ENCODE measurements at regions not wholly inside any gene's neighbourhood (a gene's known extent, or its start where the extent isn't known, plus 50 kb on each side); places are given as distances from the start of the nearest gene placed in this dataset.

DNA sequence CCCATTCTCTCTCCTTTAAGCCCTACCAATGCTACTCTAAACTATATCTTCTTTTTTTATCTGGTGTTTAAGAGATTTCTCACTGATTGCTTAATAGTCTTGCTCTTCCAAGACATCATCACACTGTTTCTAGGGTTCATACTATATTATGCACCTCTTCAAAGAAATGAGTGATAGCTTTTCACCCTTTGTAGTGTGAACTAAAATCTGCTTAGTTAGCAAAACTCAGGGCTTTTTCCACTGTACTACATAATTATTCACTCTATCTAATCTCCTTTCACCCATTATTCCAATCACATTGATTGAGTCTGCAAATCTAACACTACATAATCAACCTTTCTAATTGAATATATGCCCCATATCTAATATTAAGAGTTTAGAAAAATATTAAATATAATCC is 456.0 kb upstream of the SOX9 start:
- TF ChIP-seq, protein P1, sequence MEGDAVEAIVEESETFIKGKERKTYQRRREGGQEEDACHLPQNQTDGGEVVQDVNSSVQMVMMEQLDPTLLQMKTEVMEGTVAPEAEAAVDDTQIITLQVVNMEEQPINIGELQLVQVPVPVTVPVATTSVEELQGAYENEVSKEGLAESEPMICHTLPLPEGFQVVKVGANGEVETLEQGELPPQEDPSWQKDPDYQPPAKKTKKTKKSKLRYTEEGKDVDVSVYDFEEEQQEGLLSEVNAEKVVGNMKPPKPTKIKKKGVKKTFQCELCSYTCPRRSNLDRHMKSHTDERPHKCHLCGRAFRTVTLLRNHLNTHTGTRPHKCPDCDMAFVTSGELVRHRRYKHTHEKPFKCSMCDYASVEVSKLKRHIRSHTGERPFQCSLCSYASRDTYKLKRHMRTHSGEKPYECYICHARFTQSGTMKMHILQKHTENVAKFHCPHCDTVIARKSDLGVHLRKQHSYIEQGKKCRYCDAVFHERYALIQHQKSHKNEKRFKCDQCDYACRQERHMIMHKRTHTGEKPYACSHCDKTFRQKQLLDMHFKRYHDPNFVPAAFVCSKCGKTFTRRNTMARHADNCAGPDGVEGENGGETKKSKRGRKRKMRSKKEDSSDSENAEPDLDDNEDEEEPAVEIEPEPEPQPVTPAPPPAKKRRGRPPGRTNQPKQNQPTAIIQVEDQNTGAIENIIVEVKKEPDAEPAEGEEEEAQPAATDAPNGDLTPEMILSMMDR (IDR thresholded peaks at IDR 0.05; ENCODE audit: insufficient read depth, low read depth, low read length) = no peak
- DNase-seq (ENCODE audit: low read depth) = no peak
- no peak overlapping the region for H3K4me3 ChIP-seq (ENCODE audit: low read depth, low read length)

- DNase-seq (ENCODE audit: low read depth) = no peak
- TF ChIP-seq, protein P1 (IDR thresholded peaks at IDR 0.05; ENCODE audit: insufficient read depth, low read depth, low read length) = no peak
Observed at GRCh38 chr17:71666047-71666446, 454.8 kb upstream of the SOX9 start.

DNA sequence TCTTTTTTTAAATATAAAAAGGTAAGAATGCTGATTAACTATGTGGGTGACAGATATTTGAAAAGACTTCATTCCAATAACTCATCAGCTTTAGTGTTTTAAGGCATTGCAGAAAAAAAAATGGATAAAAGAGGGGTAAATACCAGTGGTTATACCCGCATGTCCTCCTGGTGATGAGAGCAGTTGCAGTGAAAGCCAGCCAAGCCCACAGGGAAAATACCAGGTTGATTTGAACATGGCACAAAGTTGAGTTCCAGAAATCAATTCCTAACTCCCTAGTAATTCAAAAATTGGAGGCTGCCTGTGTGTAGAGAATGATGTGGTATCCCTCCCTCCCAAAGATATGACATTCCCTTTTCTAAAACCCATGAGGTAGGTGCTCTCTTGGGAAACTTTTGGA is 453.2 kb upstream of the SOX9 start:
- no peak overlapping the region for H3K4me3 ChIP-seq (ENCODE audit: low read depth, low read length)
- no peak for DNase-seq (ENCODE audit: low read depth)
- TF ChIP-seq, protein P1 (IDR thresholded peaks at IDR 0.05; ENCODE audit: insufficient read depth, low read depth, low read length) = no peak

More at GRCh38 chr17:71666047-71666446, 454.8 kb upstream of the SOX9 start:
- H3K4me3 ChIP-seq (ENCODE audit: low read depth, low read length) = no peak overlapping the region

DNA sequence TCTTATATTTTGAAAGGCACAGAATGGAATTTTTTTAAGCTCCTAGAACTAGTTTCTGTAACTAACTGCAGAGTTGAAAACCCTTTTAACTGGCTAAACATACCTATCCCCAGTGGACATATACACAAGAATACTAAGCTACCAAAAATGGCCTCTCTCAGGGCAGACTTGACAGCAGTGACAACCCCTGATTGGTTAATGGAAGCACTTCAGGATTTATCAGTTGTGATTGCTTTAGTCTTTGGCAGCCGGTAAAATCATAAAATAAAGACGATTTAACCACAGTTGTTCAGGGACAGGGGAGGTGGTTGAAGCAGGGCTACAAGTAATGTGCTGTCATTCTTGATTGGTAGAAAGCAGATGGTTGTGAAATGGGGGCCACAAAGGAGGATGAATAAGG is 452.0 kb upstream of the SOX9 start:
- no peak overlapping the region for H3K4me3 ChIP-seq (ENCODE audit: low read depth, low read length)
- no peak for DNase-seq (ENCODE audit: low read depth)
- TF ChIP-seq, protein P1 (IDR thresholded peaks at IDR 0.05; ENCODE audit: insufficient read depth, low read depth, low read length) = no peak

DNA sequence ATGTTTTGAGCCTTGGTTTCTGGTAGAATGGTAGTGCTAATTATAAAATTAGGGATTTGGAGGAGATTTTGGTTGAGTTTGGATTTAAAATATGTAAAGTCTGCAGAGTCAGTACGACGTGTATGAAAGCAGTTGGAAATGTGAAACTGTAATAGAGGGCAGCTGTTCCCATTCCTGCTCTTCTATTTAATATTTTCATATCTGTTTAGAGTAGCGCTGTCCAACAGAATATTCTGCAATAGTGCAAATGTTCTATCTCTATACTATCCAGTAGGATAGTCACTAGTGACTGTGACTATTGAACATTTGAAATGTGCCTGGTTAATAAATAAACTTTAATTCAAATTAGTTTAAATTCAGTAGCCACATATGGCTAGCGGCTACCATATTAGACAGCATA is 443.4 kb upstream of the SOX9 start:
- DNase-seq (ENCODE audit: low read depth) = no peak
- H3K4me3 ChIP-seq (ENCODE audit: low read depth, low read length) = no peak overlapping the region
- TF ChIP-seq, protein P1 (IDR thresholded peaks at IDR 0.05; ENCODE audit: insufficient read depth, low read depth, low read length) = no peak

DNA sequence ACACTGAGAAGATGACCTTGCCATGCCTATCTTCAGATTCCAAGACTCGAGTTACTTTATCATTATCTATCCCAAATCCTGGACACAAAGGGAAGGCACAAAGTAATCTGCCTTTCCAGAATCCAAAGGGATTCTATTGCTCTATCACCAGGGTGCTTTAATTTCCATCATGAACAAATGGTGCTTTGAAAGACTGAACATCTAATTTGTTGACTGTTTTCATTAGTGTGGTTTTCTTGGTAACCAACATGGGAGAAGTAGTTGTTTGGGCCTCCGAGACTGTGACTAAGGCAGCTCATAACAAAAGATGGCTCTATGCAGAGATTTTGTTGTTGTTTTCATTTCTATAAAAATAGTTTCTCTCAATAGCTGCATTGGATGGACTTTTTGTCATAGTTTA is 441.0 kb upstream of the SOX9 start:
- H3K4me3 ChIP-seq (ENCODE audit: low read depth, low read length) = no peak overlapping the region
- TF ChIP-seq, protein P1 (IDR thresholded peaks at IDR 0.05; ENCODE audit: insufficient read depth, low read depth, low read length) = no peak
- no peak for DNase-seq (ENCODE audit: low read depth)

DNA sequence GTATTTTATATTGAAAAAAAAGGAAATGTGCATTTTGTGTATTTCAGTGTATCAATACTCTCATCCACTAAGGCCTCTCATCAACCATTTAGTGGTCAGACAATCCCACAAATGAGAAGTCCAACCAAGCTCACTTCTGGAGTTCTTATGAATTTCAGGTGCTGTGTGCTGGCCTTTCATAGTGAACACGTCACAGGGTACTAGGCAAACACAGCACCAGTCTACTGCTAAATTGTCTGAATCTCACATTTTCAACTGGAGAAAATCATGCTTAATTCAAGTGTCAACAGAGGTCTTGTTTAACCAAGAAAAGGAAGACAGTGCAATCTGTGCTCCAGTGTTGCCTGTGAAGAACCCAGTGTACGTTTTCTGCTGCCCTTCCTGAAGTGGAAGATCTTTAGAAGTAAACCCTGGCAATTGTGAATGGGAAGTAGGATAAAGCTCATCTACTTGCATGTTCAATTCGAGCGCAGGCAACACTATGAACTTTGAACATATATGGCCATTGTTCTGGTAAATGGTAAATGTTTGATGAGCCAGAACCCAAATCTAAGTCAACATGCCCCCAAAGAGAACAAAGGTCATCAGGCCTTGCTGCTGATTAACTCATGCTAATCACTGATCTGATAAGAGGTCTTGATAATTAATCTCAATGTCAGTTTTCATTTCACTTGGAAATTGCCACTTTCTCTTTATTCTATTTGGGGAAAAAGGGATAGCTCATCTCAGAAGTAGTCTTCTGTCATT is 439.2 kb upstream of the SOX9 start:
- TF ChIP-seq, protein P1 (IDR thresholded peaks at IDR 0.05; ENCODE audit: insufficient read depth, low read depth, low read length) = no peak
- H3K4me3 ChIP-seq (ENCODE audit: low read depth, low read length) = no peak overlapping the region

More for the DNA sequence above, 439.2 kb upstream of the SOX9 start:
- DNase-seq (ENCODE audit: low read depth) = no peak

All from fibroblast of villous mesenchyme (primary cell).